Hepatocyte (in vitro differentiated cells): ENCODE measurements at regions not wholly inside any gene's neighbourhood (a gene's known extent, or its start where the extent isn't known, plus 50 kb on each side); places are given as distances from the start of the nearest gene placed in this dataset.

Experiments
- DNase-seq: peaks from one replicate; pipeline ENCODE4 v3.0.0-alpha.2; 2016; ENCODE audit warnings: low spot score
- H2AFZ ChIP-seq: fragments of 200-600 bp; sonication (generic); 2 replicates; pipeline ENCODE4 v1.6.0; 2016; ENCODE audit warnings: antibody characterized with exemption, mild to moderate bottlenecking
- H3K27ac ChIP-seq: fragments of 200-600 bp; sonication (generic); 2 replicates; pipeline ENCODE4 v1.5.1; 2016; ENCODE audit warnings: mild to moderate bottlenecking
- H3K27me3 ChIP-seq: fragments of 200-600 bp; sonication (generic); 2 replicates; pipeline ENCODE4 v1.6.1; 2016
- H3K36me3 ChIP-seq: fragments of 200-600 bp; sonication (generic); replicated peaks from 2 replicates; pipeline ENCODE4 v1.5.1; 2016; ENCODE audit warnings: low read depth; ENCODE audit not compliant: insufficient read depth
- H3K4me1 ChIP-seq: fragments of 200-600 bp; sonication (generic); 2 replicates; pipeline ENCODE4 v1.5.1; 2016; ENCODE audit warnings: mild to moderate bottlenecking, moderate library complexity; ENCODE audit not compliant: insufficient read depth
- H3K4me2 ChIP-seq: fragments of 200-600 bp; sonication (generic); 2 replicates; pipeline ENCODE4 v1.6.0; 2016
- H3K4me3 ChIP-seq: fragments of 200-600 bp; sonication (generic); 2 replicates; pipeline ENCODE4 v1.5.1; 2016; ENCODE audit warnings: mild to moderate bottlenecking
- H3K79me2 ChIP-seq: fragments of 200-600 bp; sonication (generic); 2 replicates; pipeline ENCODE4 v1.6.0; 2017; ENCODE audit warnings: mild to moderate bottlenecking
- H3K9me2 ChIP-seq: fragments of 200-600 bp; sonication (generic); replicated peaks from 2 replicates; pipeline ENCODE4 v1.6.0; 2017; ENCODE audit warnings: mild to moderate bottlenecking; ENCODE audit not compliant: insufficient read depth
- H3K9me3 ChIP-seq: fragments of 200-600 bp; sonication (generic); 2 replicates; pipeline ENCODE4 v1.5.1; 2016; ENCODE audit warnings: low read depth, mild to moderate bottlenecking
- H4K20me1 ChIP-seq: fragments of 200-600 bp; sonication (generic); 2 replicates; pipeline ENCODE4 v1.6.0; 2016; ENCODE audit warnings: mild to moderate bottlenecking; ENCODE audit not compliant: insufficient read depth, poor library complexity, severe bottlenecking
- CTCF ChIP-seq: fragments of 200-600 bp; sonication (generic); IDR thresholded peaks from 2 replicates; pipeline ENCODE4 v1.5.1; 2016; ENCODE audit warnings: antibody characterized with exemption, mild to moderate bottlenecking; ENCODE audit not compliant: poor library complexity
- EZH2 ChIP-seq: fragments of 200-600 bp; sonication (generic); IDR thresholded peaks from 2 replicates; pipeline ENCODE4 v1.6.1; 2016; ENCODE audit warnings: antibody characterized with exemption, mild to moderate bottlenecking, borderline replicate concordance
- EZH2phosphoT487 ChIP-seq: fragments of 200-600 bp; sonication (generic); IDR thresholded peaks from one replicate; pipeline ENCODE4 v1.6.1; 2018; ENCODE audit warnings: antibody characterized with exemption, mild to moderate bottlenecking, low read depth, moderate library complexity; ENCODE audit not compliant: unreplicated experiment, severe bottlenecking
- WGBS: methylation state at CpG from one replicate; pipeline ENCODE4 v1.1.6; 2016; ENCODE audit warnings: low lambda C conversion rate; ENCODE audit errors: missing lambda C conversion rate; 5-methylcytosine and 5-hydroxymethylcytosine counted together

GRCh38 chr17:13405807-13406206, 195.9 kb downstream of the HS3ST3A1 start:
- WGBS, result 49% methylated on average over 3 of the region's 3 CpGs
- H2AFZ ChIP-seq, result peak overlapping the region; percentile 37
- H3K4me1 ChIP-seq, result peaks cover 13% of the 10 kb centered on the region
- H3K9me3 ChIP-seq, result no peaks in the 10 kb centered on the region
- DNase-seq, result no peak
- no peaks in the 10 kb centered on the region for H3K27me3 ChIP-seq
- no peaks in the 10 kb centered on the region for H4K20me1 ChIP-seq
- no peaks in the 10 kb centered on the region for H3K36me3 ChIP-seq
- no peak for TF ChIP-seq EZH2phosphoT487
- no peak for TF ChIP-seq EZH2
- no peak for TF ChIP-seq CTCF
- no peaks in the 10 kb centered on the region for H3K9me2 ChIP-seq
- H3K27ac ChIP-seq, result peak overlapping the region; percentile 39
- no peak overlapping the region for H3K4me3 ChIP-seq
- no peaks in the 10 kb centered on the region for H3K79me2 ChIP-seq
- no peak overlapping the region for H3K4me2 ChIP-seq

- Histone ChIP-seq H3K4me3 (no peak overlapping the region), H2AFZ (no peak overlapping the region), H3K9me2 (no peaks in the 10 kb centered on the region), H3K4me2 (no peak overlapping the region), H3K9me3 (no peaks in the 10 kb centered on the region), H3K27ac (no peak overlapping the region), H3K36me3 (no peaks in the 10 kb centered on the region), H3K27me3 (no peaks in the 10 kb centered on the region), H3K4me1 (peaks cover 8% of the 10 kb centered on the region), H4K20me1 (no peaks in the 10 kb centered on the region), H3K79me2 (no peaks in the 10 kb centered on the region)
- no peak for DNase-seq
- TF ChIP-seq EZH2phosphoT487 (no peak), EZH2 (no peak), CTCF (no peak)
- 96% methylated on average over 1 of the region's 1 CpG for WGBS
Observed at GRCh38 chr17:13405080-13405479, 196.6 kb downstream of the HS3ST3A1 start.

GRCh38 chr17:13403982-13404946, 197.5 kb downstream of the HS3ST3A1 start:
- Histone ChIP-seq H3K36me3 (no peaks in the 10 kb centered on the region), H3K79me2 (no peaks in the 10 kb centered on the region), H3K4me1 (peaks cover 8% of the 10 kb centered on the region), H2AFZ (no peak overlapping the region), H3K4me2 (no peak overlapping the region), H3K27ac (peak overlapping the region; percentile 48), H3K4me3 (no peak overlapping the region), H3K9me3 (no peaks in the 10 kb centered on the region), H3K27me3 (no peaks in the 10 kb centered on the region), H4K20me1 (no peaks in the 10 kb centered on the region), H3K9me2 (no peaks in the 10 kb centered on the region)
- WGBS, result 68% methylated on average over 4 of the region's 4 CpGs
- DNase-seq, result no peak
- TF ChIP-seq EZH2phosphoT487, result no peak
- no peak for TF ChIP-seq EZH2
- TF ChIP-seq CTCF, result no peak
